ENCODE measurements at regions not wholly inside any gene's neighbourhood (a gene's known extent, or its start where the extent isn't known, plus 50 kb on each side); places are given as distances from the start of the nearest gene placed in this dataset.

DNA sequence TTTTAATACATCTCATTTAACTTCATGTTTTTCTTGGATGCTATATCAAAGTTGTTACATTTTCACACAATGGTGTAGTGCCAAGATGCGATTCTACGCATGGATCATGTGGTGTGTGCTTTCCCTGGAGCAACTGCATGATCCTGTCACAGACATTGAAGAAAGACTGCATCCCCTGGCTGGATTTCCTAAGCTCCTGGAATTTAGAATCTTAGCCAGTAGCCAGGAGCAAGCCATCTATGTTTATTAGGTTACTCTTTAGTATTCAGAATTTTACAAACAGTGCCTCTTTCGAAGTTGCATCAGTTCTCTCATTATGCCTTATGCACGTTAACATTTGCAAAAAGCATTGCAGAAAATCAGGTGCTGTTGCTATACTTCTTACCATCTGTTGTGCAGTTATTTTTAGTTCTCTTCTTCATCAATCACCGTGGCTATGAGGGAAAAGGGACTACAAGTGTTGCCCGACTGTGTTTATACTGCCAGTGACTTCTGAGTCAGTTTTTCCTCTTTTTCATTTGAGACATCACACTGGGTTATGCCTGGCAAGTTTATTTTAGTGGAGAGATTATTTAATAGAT lies 584.2 kb downstream of the BCKDHB start:
- CTCF ChIA-PET = no interaction called here
- no peak overlapping the region for H3K27ac Mint-ChIP-seq
- no peak for DNase-seq
- peaks cover 4% of the 10 kb centered on the region for H3K9me3 Mint-ChIP-seq (ENCODE audit: low read depth)
- no peaks in the 10 kb centered on the region for H3K27me3 Mint-ChIP-seq
- peaks cover 2% of the 10 kb centered on the region for H3K36me3 Mint-ChIP-seq
- ATAC-seq = no peak
- no peak overlapping the region for H3K4me3 Mint-ChIP-seq
- H3K4me1 Mint-ChIP-seq = peaks cover 4% of the 10 kb centered on the region

DNA sequence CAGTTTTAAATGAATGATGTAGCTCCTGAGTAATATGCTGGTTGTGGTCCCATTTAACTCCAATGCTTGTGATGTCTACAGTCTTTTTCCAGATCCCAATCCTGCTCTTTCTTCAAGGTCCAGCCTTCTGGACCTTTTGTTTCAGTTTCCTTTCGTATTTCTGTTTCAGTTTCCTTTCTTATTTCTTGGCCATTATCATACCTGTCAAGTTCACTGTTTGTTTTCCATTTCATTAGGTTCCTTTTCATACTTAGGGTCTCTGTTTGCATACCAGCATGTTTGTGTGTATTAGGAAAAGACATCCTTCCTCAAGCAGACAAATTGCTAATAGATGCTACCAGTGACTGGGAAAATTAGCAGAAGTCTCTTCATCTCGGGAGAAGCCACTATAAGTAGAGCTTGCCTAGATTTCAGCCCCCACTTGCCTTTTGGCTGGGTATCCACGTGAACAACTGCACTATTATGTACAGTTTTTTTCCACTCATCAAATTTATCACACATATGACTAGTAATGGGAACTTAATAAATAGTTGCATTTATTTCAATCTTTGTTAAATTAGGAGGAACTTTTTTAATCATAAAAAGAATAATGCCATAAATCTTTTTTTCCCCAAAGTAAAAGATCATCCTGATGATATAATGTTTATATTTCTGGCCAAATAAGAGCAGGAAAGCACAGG lies 583.4 kb downstream of the BCKDHB start:
- ATAC-seq = no peak
- H3K27me3 Mint-ChIP-seq = no peaks in the 10 kb centered on the region
- H3K4me1 Mint-ChIP-seq = peaks cover 4% of the 10 kb centered on the region
- peak overlapping the region; percentile 52 for H3K4me3 Mint-ChIP-seq
- no peak for DNase-seq
- peak overlapping the region; percentile 67 for H3K27ac Mint-ChIP-seq
- CTCF ChIA-PET = no interaction called here
- peaks cover 4% of the 10 kb centered on the region for H3K9me3 Mint-ChIP-seq (ENCODE audit: low read depth)
- peaks cover 2% of the 10 kb centered on the region for H3K36me3 Mint-ChIP-seq

DNA sequence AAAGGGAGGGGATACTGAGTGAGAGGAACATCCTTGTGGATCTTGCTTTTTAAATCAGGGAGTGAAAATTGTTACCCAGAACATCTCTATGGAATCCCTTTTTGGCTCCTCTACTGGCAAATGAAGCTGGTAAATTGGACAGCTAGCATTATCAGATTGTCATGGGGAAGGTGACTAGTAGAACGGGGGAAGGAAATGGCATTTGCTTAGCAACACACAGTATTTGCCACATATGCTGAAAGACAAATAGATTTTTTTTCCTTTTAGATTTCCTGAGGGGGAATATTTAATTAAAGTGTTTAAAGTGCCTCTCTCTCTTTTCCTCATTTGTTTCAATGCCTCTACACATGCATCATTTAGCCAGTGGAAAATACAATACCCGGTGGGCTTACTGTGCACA lies 573.5 kb downstream of the BCKDHB start:
- no peaks in the 10 kb centered on the region for H3K36me3 Mint-ChIP-seq
- H3K27me3 Mint-ChIP-seq = no peaks in the 10 kb centered on the region
- CTCF ChIA-PET = no interaction called here
- ATAC-seq = no peak
- no peaks in the 10 kb centered on the region for H3K9me3 Mint-ChIP-seq (ENCODE audit: low read depth)
- no peak overlapping the region for H3K4me3 Mint-ChIP-seq
- H3K4me1 Mint-ChIP-seq = no peaks in the 10 kb centered on the region
- DNase-seq = no peak
- H3K27ac Mint-ChIP-seq = no peak overlapping the region

DNA sequence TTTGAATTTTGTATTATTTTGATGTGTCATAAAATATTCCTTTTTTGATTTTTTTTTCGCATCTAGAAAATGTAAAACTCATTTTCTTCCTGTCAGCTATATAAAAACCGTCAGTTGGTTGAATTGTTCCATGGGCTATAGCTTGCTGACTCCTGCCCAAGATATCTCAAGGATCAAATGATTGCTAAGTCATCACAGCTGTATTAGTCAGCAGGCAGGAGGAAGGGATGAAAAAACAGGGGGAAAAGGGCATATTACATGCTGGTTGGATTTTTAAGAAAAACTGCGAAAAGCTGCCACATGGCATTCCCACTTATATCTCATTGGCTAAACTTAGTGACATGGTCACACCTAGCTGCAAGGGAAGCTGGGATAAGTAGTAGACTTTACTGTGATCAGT lies 569.9 kb downstream of the BCKDHB start:
- no peak for ATAC-seq
- H3K4me1 Mint-ChIP-seq = no peaks in the 10 kb centered on the region
- H3K4me3 Mint-ChIP-seq = no peak overlapping the region
- H3K27ac Mint-ChIP-seq = no peak overlapping the region
- H3K36me3 Mint-ChIP-seq = no peaks in the 10 kb centered on the region
- no peaks in the 10 kb centered on the region for H3K9me3 Mint-ChIP-seq (ENCODE audit: low read depth)
- DNase-seq = no peak
- no peaks in the 10 kb centered on the region for H3K27me3 Mint-ChIP-seq
- CTCF ChIA-PET = no interaction called here

DNA sequence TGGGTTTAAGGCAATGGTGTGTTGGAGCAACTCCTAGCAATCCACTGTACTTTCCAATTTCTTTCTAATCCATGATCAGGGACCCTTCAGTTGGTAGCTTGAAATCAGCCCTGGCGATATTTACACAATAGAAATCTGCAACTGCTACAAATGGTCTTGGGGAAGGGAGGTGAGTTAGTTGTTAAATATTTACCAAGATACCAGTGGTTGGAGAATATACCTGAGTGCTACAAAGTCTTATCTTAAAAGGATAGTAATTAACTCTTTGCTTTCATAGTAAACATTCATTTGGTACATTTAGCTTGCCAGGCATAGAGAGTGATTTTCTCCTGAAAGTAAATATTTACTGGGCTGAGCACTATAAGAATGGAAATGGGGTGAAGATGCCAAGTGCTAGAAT lies 568.2 kb downstream of the BCKDHB start:
- Mint-ChIP-seq H3K4me1 (no peaks in the 10 kb centered on the region), H3K27me3 (no peaks in the 10 kb centered on the region), H3K27ac (no peak overlapping the region), H3K36me3 (no peaks in the 10 kb centered on the region), H3K4me3 (no peak overlapping the region), H3K9me3 (ENCODE audit: low read depth) (peaks cover 2% of the 10 kb centered on the region)
- ATAC-seq = no peak
- no peak for DNase-seq
- CTCF ChIA-PET = no interaction called here

DNA sequence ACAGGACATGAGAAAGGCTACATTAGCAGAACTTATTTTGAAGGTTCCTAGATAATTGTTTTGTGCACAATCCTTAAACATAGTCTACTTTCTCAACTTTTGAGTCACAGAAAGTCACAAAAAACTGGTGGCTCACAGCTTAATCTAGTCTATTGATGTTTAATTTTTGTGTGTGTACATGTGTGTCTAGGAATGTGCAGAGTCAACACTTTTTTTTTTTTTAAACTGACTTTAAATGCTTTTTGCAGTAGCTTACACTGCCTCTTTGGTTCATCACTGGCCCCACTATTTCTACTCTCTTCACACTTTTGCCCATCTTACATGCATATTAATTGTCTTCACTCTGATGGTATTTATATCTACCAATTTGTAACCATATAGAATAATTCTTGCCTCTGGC lies 566.9 kb downstream of the BCKDHB start:
- DNase-seq (no peak), ATAC-seq (no peak)
- H3K4me3 Mint-ChIP-seq = no peak overlapping the region
- no peak overlapping the region for H3K27ac Mint-ChIP-seq
- no peaks in the 10 kb centered on the region for H3K36me3 Mint-ChIP-seq
- CTCF ChIA-PET = no interaction called here
- no peaks in the 10 kb centered on the region for H3K4me1 Mint-ChIP-seq
- H3K9me3 Mint-ChIP-seq (ENCODE audit: low read depth) = peaks cover 2% of the 10 kb centered on the region
- no peaks in the 10 kb centered on the region for H3K27me3 Mint-ChIP-seq

DNA sequence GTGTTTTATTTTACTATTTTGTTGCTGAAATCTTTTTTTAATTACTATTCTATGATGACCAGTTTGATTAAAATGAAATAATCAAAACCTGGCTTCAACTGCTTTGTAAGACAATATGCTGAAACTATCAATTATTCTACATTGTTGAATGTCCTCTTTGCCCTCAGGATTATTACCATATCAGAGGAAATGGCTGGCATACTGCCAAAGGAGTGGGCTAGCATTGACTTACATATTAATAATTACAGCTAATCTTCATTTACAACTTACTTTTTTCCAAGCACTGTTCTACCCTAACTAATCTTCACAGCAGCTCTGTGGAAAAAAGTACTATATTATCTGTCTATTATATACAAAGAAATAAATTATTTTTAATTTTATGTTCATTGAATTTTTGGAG lies 560.5 kb downstream of the BCKDHB start:
- DNase-seq = no peak
- H3K27me3 Mint-ChIP-seq = no peaks in the 10 kb centered on the region
- no peak overlapping the region for H3K4me3 Mint-ChIP-seq
- no peak overlapping the region for H3K27ac Mint-ChIP-seq
- CTCF ChIA-PET = no interaction called here
- H3K4me1 Mint-ChIP-seq = no peaks in the 10 kb centered on the region
- no peak for ATAC-seq
- H3K36me3 Mint-ChIP-seq = no peaks in the 10 kb centered on the region
- H3K9me3 Mint-ChIP-seq (ENCODE audit: low read depth) = peaks cover 2% of the 10 kb centered on the region

DNA sequence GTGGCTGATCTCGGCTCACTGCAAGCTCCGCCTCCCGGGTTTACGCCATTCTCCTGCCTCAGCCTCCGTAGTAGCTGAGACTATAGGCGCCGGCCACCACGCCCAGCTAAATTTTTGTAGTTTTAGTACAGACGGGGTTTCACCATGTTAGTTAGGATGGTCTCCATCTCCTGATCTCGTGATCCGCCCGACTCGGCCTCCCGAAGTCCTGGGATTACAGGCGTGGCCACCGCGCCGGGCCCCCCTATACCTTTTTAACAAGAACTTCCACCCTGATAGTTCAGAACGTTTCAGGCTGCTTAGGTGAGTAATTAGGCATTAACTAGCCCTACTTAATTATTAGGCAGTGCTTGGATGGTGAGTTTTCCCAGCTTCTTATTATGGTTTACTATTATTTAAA lies 552.5 kb downstream of the BCKDHB start:
- Mint-ChIP-seq H3K27ac (no peak overlapping the region), H3K36me3 (no peaks in the 10 kb centered on the region), H3K4me3 (no peak overlapping the region), H3K9me3 (ENCODE audit: low read depth) (peaks cover 3% of the 10 kb centered on the region), H3K4me1 (no peaks in the 10 kb centered on the region), H3K27me3 (no peaks in the 10 kb centered on the region)
- ATAC-seq (no peak), DNase-seq (no peak)
- CTCF ChIA-PET = no interaction called here

DNA sequence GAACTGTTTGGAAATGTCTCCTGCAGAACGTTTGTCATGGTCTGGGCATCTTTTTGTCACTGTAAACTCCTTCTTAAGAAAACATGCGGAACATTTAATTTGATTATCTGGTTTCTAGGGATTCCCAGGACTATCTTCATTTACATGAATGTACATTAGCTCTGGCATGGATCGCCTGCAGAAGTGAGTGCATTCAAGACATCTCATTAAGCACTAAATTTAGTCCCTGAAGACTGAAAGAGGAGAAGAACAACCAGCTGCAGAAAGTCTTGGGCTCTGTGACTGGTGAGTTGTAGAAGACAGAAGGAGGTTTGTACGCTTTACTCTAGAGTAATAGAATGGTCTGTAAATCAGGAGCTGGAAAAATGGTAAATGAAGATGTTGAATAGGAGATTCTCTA lies 540.7 kb downstream of the BCKDHB start:
- DNase-seq (no peak), ATAC-seq (no peak)
- H3K27ac Mint-ChIP-seq = no peak overlapping the region
- H3K4me3 Mint-ChIP-seq = no peak overlapping the region
- H3K4me1 Mint-ChIP-seq = no peaks in the 10 kb centered on the region
- H3K36me3 Mint-ChIP-seq = peaks cover under 1% of the 10 kb centered on the region
- CTCF ChIA-PET = no interaction called here
- H3K9me3 Mint-ChIP-seq (ENCODE audit: low read depth) = no peaks in the 10 kb centered on the region
- H3K27me3 Mint-ChIP-seq = no peaks in the 10 kb centered on the region

DNA sequence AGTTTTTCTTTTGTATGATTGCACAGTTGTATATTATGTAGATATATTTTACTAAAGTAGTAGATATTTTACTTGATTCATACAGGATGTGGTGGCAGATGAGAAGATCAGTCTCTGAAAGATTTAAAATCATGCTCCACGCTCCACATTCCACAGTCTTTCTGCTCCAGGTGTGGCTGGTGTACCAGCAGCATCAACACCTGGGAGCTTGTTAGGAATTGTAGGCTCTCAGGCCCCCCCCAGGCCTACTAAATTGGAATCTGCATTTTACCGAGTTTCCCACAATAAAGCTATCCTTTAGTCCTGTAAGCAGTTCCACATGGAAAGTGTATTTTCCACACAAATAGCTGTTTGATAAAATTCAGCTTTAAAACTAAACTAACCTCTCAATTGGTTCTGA lies 537.4 kb downstream of the BCKDHB start:
- ATAC-seq = no peak
- Mint-ChIP-seq H3K4me3 (no peak overlapping the region), H3K27me3 (no peaks in the 10 kb centered on the region), H3K9me3 (ENCODE audit: low read depth) (no peaks in the 10 kb centered on the region), H3K27ac (no peak overlapping the region), H3K36me3 (no peaks in the 10 kb centered on the region), H3K4me1 (no peaks in the 10 kb centered on the region)
- CTCF ChIA-PET = no interaction called here
- no peak for DNase-seq

DNA sequence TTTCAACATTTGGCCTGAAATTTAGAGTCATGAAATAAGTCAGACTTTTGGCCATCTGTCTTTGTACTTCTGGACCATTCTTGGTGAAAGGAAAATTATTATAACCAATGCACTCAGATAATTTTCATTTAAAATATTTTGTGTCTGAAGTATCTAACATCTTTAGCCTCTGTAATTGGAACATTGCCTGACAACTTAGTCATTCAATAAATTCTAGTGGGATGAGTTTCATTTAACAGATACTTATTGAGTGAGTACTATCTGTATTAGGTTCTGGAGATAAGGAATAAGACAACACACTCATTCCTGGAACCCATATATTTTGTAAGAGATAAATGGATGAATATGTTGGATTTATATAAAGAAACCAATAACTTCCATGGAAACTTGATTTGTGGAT lies 536.0 kb downstream of the BCKDHB start:
- no peak for ATAC-seq
- CTCF ChIA-PET = no interaction called here
- no peaks in the 10 kb centered on the region for H3K9me3 Mint-ChIP-seq (ENCODE audit: low read depth)

DNA sequence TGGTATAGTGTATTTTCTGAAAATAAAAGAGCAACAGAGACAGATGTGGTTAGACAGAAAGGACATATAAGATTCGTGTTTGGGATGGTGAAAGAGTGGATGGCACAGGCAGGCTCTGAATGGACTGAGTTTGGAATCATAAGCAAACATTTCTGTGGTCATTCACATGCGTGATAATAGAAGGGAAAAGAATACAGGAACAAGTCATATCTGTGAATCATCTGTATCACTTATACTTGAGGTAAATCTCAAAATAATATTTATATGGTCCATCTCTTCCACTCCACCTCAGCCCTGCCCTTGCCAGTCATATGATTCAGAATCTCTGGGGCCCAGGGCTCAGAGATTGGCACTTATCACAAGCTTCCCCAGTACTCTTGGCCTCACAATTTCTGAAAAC lies 535.1 kb downstream of the BCKDHB start:
- CTCF ChIA-PET = no interaction called here
- no peak for ATAC-seq
- Mint-ChIP-seq H3K27me3 (no peaks in the 10 kb centered on the region), H3K36me3 (no peaks in the 10 kb centered on the region), H3K4me1 (no peaks in the 10 kb centered on the region), H3K27ac (no peak overlapping the region), H3K4me3 (no peak overlapping the region), H3K9me3 (ENCODE audit: low read depth) (no peaks in the 10 kb centered on the region)
- DNase-seq = no peak

More for the DNA sequence above, 536.0 kb downstream of the BCKDHB start:
- no peaks in the 10 kb centered on the region for H3K36me3 Mint-ChIP-seq
- DNase-seq = no peak
- no peak overlapping the region for H3K4me3 Mint-ChIP-seq
- H3K27ac Mint-ChIP-seq = no peak overlapping the region
- H3K27me3 Mint-ChIP-seq = no peaks in the 10 kb centered on the region
- no peaks in the 10 kb centered on the region for H3K4me1 Mint-ChIP-seq

DNA sequence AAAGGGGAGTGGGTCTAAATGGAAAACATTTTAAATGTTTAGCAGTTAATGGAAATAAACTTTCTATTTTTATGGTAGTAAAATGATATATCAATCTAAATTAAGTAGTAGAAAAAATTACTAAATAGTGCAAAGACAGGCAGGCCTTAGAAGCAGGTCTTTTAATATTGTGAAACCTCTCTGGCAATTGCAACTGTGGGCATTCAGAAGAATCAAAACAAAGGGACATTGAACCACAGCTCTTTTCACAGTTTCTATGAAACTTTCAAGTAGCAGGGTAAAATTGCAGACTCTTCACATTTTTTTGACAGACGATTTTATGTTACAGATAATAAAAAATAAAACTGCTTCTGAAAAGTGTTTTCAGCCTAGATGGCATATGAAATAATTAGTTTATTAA lies 533.7 kb downstream of the BCKDHB start:
- CTCF ChIA-PET = no interaction called here

DNA sequence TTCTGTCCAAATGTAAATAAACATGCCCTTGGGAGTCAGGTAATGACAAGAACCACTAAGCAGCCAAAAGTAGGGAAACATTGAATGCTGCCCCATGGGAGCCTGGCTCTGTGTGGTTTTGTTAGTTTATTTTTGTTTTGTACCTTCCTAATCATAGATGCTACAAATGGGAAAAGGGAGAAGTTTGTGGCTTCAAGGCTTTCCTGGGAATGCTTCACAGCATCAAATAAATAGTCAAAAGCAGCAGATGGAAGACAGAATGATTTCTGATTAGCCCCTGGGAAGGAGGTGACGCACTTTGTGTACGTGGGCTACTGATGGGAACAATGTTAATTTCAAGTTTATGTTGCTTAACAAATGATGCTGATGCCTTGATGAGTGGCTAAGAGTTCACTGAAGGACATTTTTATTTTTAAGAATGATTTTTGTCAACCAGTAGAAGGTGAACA lies 532.7 kb downstream of the BCKDHB start:
- Mint-ChIP-seq H3K9me3 (ENCODE audit: low read depth) (no peaks in the 10 kb centered on the region), H3K36me3 (no peaks in the 10 kb centered on the region), H3K27ac (no peak overlapping the region), H3K27me3 (no peaks in the 10 kb centered on the region), H3K4me3 (no peak overlapping the region), H3K4me1 (no peaks in the 10 kb centered on the region)
- CTCF ChIA-PET = no interaction called here
- ATAC-seq (no peak), DNase-seq (no peak)

More for the DNA sequence above, 533.7 kb downstream of the BCKDHB start:
- DNase-seq (no peak), ATAC-seq (no peak)
- no peak overlapping the region for H3K4me3 Mint-ChIP-seq
- no peak overlapping the region for H3K27ac Mint-ChIP-seq
- H3K36me3 Mint-ChIP-seq = no peaks in the 10 kb centered on the region
- H3K9me3 Mint-ChIP-seq (ENCODE audit: low read depth) = no peaks in the 10 kb centered on the region
- no peaks in the 10 kb centered on the region for H3K27me3 Mint-ChIP-seq
- H3K4me1 Mint-ChIP-seq = no peaks in the 10 kb centered on the region

Data from activated CD8-positive, alpha-beta memory T cell treated with anti-CD3 and anti-CD28 coated beads, Interleukin-2, amount 10 ng/mL, durations not matched to agents 7 days and 5 days (primary cell).